NCI-H187 treated with DMSO at 0.1 percent for 48 hours (cell line): ENCODE measurements at regions not wholly inside any gene's neighbourhood (a gene's known extent, or its start where the extent isn't known, plus 50 kb on each side); places are given as distances from the start of the nearest gene placed in this dataset.

ENCODE experiments used
- DNase-seq: peaks from one replicate; lab custom pipeline; 2025; lab: John Stamatoyannopoulos, UW

GRCh38 chr14:99099051-99099787 is 172.8 kb downstream of the BCL11B start:
- DNase-seq: no peak

GRCh38 chr14:99100497-99101270 is 171.3 kb downstream of the BCL11B start:
- no peak for DNase-seq

GRCh38 chr14:99101855-99102461 is 170.0 kb downstream of the BCL11B start:
- DNase-seq: no peak

GRCh38 chr14:99116741-99117295 is 155.2 kb downstream of the BCL11B start:
- no peak for DNase-seq

- no peak for DNase-seq
These were observed 154.3 kb downstream of the BCL11B start for GRCh38 chr14:99117671-99118045.

GRCh38 chr14:99118046-99118721 is 153.8 kb downstream of the BCL11B start:
- DNase-seq: no peak

GRCh38 chr14:99118946-99119345 is 153.1 kb downstream of the BCL11B start:
- DNase-seq: no peak
